ENCODE measurements at regions not wholly inside any gene's neighbourhood (a gene's known extent, or its start where the extent isn't known, plus 50 kb on each side); places are given as distances from the start of the nearest gene placed in this dataset.

DNA sequence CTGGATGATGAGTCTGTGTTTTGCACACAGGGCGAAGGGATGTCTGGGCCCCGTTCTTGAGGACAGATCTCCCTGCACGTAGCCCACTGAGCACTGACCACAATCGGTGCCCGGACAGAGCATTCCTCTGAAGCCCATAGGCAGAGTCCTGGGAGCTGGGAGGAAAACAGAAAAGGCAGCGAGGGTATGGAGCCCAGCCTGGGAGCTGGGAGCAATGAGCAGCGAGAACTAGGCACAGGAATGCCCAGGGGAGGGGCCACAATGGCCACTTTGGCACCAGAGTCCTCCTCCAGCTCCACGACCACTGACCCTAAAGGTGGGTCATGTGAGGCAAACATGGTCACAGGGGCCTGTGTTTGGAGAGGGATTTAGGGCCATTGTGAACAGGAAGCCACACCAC is 333.9 kb downstream of the EIPR1 start:
- no peak for TF ChIP-seq MTA2 (IDR thresholded peaks at IDR 0.05; ENCODE audit: low read depth)
- TF ChIP-seq FOS (IDR thresholded peaks at IDR 0.05; ENCODE audit: extremely low read depth, insufficient read length), result no peak
- no peak for TF ChIP-seq MAFK (IDR thresholded peaks at IDR 0.05; ENCODE audit: low read length)
- TF ChIP-seq, protein P1, sequence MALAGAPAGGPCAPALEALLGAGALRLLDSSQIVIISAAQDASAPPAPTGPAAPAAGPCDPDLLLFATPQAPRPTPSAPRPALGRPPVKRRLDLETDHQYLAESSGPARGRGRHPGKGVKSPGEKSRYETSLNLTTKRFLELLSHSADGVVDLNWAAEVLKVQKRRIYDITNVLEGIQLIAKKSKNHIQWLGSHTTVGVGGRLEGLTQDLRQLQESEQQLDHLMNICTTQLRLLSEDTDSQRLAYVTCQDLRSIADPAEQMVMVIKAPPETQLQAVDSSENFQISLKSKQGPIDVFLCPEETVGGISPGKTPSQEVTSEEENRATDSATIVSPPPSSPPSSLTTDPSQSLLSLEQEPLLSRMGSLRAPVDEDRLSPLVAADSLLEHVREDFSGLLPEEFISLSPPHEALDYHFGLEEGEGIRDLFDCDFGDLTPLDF (CRISPR knock-in tag; IDR thresholded peaks at IDR 0.05), result no peak
- TF ChIP-seq, protein P2, sequence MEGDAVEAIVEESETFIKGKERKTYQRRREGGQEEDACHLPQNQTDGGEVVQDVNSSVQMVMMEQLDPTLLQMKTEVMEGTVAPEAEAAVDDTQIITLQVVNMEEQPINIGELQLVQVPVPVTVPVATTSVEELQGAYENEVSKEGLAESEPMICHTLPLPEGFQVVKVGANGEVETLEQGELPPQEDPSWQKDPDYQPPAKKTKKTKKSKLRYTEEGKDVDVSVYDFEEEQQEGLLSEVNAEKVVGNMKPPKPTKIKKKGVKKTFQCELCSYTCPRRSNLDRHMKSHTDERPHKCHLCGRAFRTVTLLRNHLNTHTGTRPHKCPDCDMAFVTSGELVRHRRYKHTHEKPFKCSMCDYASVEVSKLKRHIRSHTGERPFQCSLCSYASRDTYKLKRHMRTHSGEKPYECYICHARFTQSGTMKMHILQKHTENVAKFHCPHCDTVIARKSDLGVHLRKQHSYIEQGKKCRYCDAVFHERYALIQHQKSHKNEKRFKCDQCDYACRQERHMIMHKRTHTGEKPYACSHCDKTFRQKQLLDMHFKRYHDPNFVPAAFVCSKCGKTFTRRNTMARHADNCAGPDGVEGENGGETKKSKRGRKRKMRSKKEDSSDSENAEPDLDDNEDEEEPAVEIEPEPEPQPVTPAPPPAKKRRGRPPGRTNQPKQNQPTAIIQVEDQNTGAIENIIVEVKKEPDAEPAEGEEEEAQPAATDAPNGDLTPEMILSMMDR (IDR thresholded peaks at IDR 0.05 in 2 of 3, conservative IDR thresholded peaks at IDR 0.05 in 1 of 3; ENCODE audit: insufficient read depth in 2 of 3, low read depth in 1 of 3, low read length in 3 of 3), result no peak

Measured in K562 (cell line).